Lower leg skin (tissue), 4 donors: ENCODE measurements at regions not wholly inside any gene's neighbourhood (a gene's known extent, or its start where the extent isn't known, plus 50 kb on each side); places are given as distances from the start of the nearest gene placed in this dataset.
"Not testable (repeated sequence)": the region's sequence is repeated elsewhere in the genome, so short reads cannot be mapped to it uniquely, and the experiment has no call there.

Source experiments
- DNase-seq, 2 donors: peaks; one replicate each; pipeline ENCODE4 v3.0.0-alpha.2; 2019; ENCODE audit warnings: low spot score in 2 of 2
- H3K4me3 ChIP-seq: fragments of 200-600 bp; sonication (generic); 2 replicates; pipeline ENCODE4 v1.5.1; 2017; ENCODE audit warnings: mild to moderate bottlenecking, low read depth; ENCODE audit not compliant: poor library complexity, severe bottlenecking
- CTCF ChIP-seq, 3 donors: fragments of 450-650 bp; IDR thresholded peaks; one replicate each; pipeline ENCODE4 v1.5.1; 2016; ENCODE audit warnings: antibody characterized with exemption in 3 of 3, mild to moderate bottlenecking in 3 of 3, moderate library complexity in 2 of 3
- POLR2A ChIP-seq, 2 donors: fragments of 450-650 bp; IDR thresholded peaks; one replicate each; pipeline ENCODE4 v1.6.1; 2016 to 2017; ENCODE audit warnings: antibody characterized with exemption in 2 of 2, mild to moderate bottlenecking in 1 of 2, moderate library complexity in 1 of 2
- WGBS, 2 donors: methylation state at CpG; one replicate each; pipeline ENCODE4 v1.1.5; 2018; 5-methylcytosine and 5-hydroxymethylcytosine counted together
- intact Hi-C: fragments of 100-400 bp; cut with DNase I; formaldehyde crosslinking; loops from one replicate; pipeline ENCODE4 v1.15.0; 2023; ENCODE audit warnings: low total_unique reads

- 77 to 86% methylated on average over 7 of the region's 7 CpGs for WGBS, 2 donors
- DNase-seq: no peak
These were observed 170.8 kb upstream of the RAI2 start for GRCh38 chrX:18031726-18032375.

GRCh38 chrX:18030656-18031055 is 169.6 kb upstream of the RAI2 start:
- H3K4me3 ChIP-seq, intact Hi-C loops, DNase-seq: not testable (repeated sequence)
- WGBS, 2 donors: 24 to 60% methylated on average over 1 of the region's 1 CpG

More at GRCh38 chrX:18031726-18032375, 170.8 kb upstream of the RAI2 start:
- no peak overlapping the region for H3K4me3 ChIP-seq
- no peak for TF ChIP-seq CTCF (IDR thresholded peaks at IDR 0.05)
- TF ChIP-seq POLR2A (IDR thresholded peaks at IDR 0.05): no peak
- intact Hi-C loops: no loop called here

GRCh38 chrX:18026166-18026565 is 165.1 kb upstream of the RAI2 start:
- H3K4me3 ChIP-seq: no peak overlapping the region
- WGBS, 2 donors: 61 to 62% methylated on average over 8 of the region's 8 CpGs
- TF ChIP-seq POLR2A (IDR thresholded peaks at IDR 0.05) (no peak), CTCF (IDR thresholded peaks at IDR 0.05) (no peak)
- no peak for DNase-seq
- intact Hi-C loops: no loop called here

- no peak overlapping the region for H3K4me3 ChIP-seq
- intact Hi-C loops: no loop called here
- 35 to 45% methylated on average over 4 of the region's 4 CpGs for WGBS, 2 donors
- TF ChIP-seq POLR2A (IDR thresholded peaks at IDR 0.05) (no peak), CTCF (IDR thresholded peaks at IDR 0.05) (no peak)
- DNase-seq: no peak
These were observed 156.3 kb upstream of the RAI2 start for GRCh38 chrX:18017411-18017810.

DNA sequence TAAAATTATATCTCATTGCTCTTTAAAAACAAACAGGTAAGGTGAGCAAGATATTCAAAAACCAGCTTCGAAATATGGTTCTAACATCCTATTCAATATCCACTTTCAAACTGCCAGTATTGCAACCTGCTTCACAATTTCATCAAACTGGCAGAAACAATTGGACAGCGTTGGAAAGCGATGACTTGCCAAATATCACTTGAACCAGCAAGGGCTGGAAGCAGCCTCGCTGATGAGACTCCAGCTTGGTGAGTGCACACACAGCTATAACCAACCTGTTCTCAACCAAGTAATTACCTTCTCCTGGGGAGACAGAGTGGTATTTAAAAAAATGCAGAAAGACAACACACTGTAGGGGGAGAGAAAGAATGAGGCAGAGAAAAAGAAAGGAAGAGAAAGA is 155.8 kb upstream of the RAI2 start:
- WGBS, 2 donors: 75 to 82% methylated on average over 4 of the region's 4 CpGs
- no peak overlapping the region for H3K4me3 ChIP-seq
- intact Hi-C loops: no loop called here
- no peak for DNase-seq
- TF ChIP-seq CTCF (IDR thresholded peaks at IDR 0.05): no peak
- no peak for TF ChIP-seq POLR2A (IDR thresholded peaks at IDR 0.05)

DNA sequence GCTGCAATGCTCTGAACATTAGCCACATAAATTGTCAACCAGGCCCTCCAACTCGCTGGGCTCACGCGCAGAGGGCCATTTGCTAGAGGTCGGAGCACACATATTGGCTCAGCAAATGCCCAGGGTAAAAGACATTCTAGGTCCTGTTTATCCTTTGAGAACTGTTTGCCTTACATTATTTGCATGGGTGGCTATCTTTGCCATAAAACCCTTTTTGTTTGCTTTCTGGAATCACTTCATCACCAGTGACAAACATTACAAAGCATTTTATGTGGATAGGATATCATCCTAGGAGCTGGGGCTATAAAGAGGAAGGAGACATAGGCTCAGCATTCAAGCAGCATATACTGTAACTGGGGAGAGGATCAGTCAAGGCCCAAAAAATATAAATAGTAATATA is 149.2 kb upstream of the RAI2 start:
- H3K4me3 ChIP-seq: no peak overlapping the region
- WGBS, 2 donors: 92 to 96% methylated on average over 4 of the region's 4 CpGs
- intact Hi-C loops: no loop called here

GRCh38 chrX:18003876-18004275 is 142.8 kb upstream of the RAI2 start:
- H3K4me3 ChIP-seq: no peak overlapping the region
- intact Hi-C loops: no loop called here
- no peak for TF ChIP-seq POLR2A (IDR thresholded peaks at IDR 0.05)
- no peak for TF ChIP-seq CTCF (IDR thresholded peaks at IDR 0.05)
- 42 to 46% methylated on average over 5 of the region's 5 CpGs for WGBS, 2 donors
- DNase-seq: no peak

More for the DNA sequence above, 149.2 kb upstream of the RAI2 start:
- TF ChIP-seq POLR2A (IDR thresholded peaks at IDR 0.05): no peak
- DNase-seq: no peak
